Pancreas (tissue), 10 donors: ENCODE measurements at regions not wholly inside any gene's neighbourhood (a gene's known extent, or its start where the extent isn't known, plus 50 kb on each side); places are given as distances from the start of the nearest gene placed in this dataset.

ENCODE experiments used
- ATAC-seq, 4 donors: fragments of 200-7000 bp; cut with Tn5 transposase; one replicate each; pipeline versions ENCODE4 v1.8.0 to v1.9.1; 2020; ENCODE audit warnings: mild to moderate bottlenecking in 4 of 4, moderate library complexity in 4 of 4
- DNase-seq, 6 donors: peaks; one replicate each; pipeline ENCODE4 v3.0.0-alpha.2; 2020
- FAIRE-seq: peaks from 2 replicates; lab custom pipeline; 2012; peaks lifted over from hg19 to GRCh38; lab: Jason Lieb, UNC
- H3K27ac ChIP-seq, 4 donors: fragments of 200-600 bp; sonication (generic); 1 replicate in 3 of 4; 2 replicates in 1 of 4; pipeline versions ENCODE4 v1.5.0 to v1.8.0; 2020
- H3K27me3 ChIP-seq, 4 donors: fragments of 200-600 bp; one replicate each; pipeline ENCODE4 v1.8.0; 2021
- H3K36me3 ChIP-seq, 3 donors: fragments of 200-600 bp; sonication (generic) in 1 of 3; one replicate each; pipeline versions ENCODE4 v1.5.0 to v1.8.0; 2020 to 2021
- H3K4me1 ChIP-seq, 3 donors: fragments of 200-600 bp; one replicate each; pipeline ENCODE4 v1.8.0; 2021
- H3K4me3 ChIP-seq, 4 donors: fragments of 200-600 bp; sonication (generic) in 2 of 4; one replicate each; pipeline versions ENCODE4 v1.5.0 to v1.8.0; 2020 to 2021
- H3K9me3 ChIP-seq, 4 donors: fragments of 200-600 bp; one replicate each; pipeline ENCODE4 v1.8.0; 2021
- WGBS, 2 donors: extraction: QIAGEN DNeasy Blood & Tissue Kit; methylation state at CpG; one replicate each; pipeline ENCODE4 v1.1.7; 2013; 5-methylcytosine and 5-hydroxymethylcytosine counted together
- intact Hi-C, 3 donors: fragments of 100-400 bp; cut with DNase I; formaldehyde crosslinking; loops; one replicate each; pipeline versions ENCODE4 v1.11.1 to v1.14.2; 2022
- TF ChIP-seq, protein P1 (sequence below), 4 donors: fragments of 200-600 bp; sonication (generic) in 3 of 4; IDR thresholded peaks; one replicate each; pipeline versions ENCODE4 v1.5.0 to v1.8.0; 2021; ENCODE audit warnings: antibody characterized with exemption in 4 of 4
- donor health status: healthy with polysubstance abuse.
- donor health status: DM: no; HTN: no; CAD: no; lungs with moderate emphysema.
- donor health status: DM: no; HTN: no; CAD: no.
- donor health status: control.
- donor health status: control.
- donor health status: Bipolar disorder and iron deficiency.
- donor health status: DM: yes; HTN: yes; CAD: no.
- donor health status: DM: no; HTN: no; CAD: no.
- donor health status: DM: no; HTN: no; CAD: no.
- donor health status: DM: yes; HTN: yes; CAD: no.

DNA sequence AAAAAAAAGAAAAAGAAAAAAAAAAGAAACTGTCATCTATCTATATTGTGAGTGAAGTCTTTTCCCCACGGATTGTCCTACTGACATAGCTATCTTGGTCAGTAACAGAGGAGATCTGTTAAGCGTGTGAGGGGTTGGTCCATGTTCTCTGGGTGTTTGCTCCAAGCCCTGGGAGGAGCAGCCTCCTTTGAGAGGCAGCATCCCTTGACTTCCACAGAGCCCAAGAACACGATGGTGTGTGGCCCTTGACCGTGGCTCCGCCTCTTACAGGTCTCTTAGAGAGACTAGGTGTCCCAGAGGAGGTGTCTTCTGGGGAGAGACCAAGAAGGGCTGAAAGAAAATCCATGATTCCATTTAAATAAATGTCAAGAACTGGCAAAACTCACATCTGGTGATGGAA is 60.1 kb upstream of the GTSF1L start:
- no peak for ATAC-seq
- intact Hi-C loops, result no loop called here
- no peaks in the 10 kb centered on the region for H3K4me1 ChIP-seq
- H3K9me3 ChIP-seq, result no peaks in the 10 kb centered on the region
- TF ChIP-seq, protein P1, sequence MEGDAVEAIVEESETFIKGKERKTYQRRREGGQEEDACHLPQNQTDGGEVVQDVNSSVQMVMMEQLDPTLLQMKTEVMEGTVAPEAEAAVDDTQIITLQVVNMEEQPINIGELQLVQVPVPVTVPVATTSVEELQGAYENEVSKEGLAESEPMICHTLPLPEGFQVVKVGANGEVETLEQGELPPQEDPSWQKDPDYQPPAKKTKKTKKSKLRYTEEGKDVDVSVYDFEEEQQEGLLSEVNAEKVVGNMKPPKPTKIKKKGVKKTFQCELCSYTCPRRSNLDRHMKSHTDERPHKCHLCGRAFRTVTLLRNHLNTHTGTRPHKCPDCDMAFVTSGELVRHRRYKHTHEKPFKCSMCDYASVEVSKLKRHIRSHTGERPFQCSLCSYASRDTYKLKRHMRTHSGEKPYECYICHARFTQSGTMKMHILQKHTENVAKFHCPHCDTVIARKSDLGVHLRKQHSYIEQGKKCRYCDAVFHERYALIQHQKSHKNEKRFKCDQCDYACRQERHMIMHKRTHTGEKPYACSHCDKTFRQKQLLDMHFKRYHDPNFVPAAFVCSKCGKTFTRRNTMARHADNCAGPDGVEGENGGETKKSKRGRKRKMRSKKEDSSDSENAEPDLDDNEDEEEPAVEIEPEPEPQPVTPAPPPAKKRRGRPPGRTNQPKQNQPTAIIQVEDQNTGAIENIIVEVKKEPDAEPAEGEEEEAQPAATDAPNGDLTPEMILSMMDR (IDR thresholded peaks at IDR 0.05), result no peak
- H3K27ac ChIP-seq, result no peak overlapping the region
- FAIRE-seq, result no peak
- WGBS, 2 donors, result 46 to 61% methylated on average over 5 of the region's 5 CpGs
- DNase-seq, result no peak
- no peak overlapping the region for H3K4me3 ChIP-seq
- H3K36me3 ChIP-seq, result no peaks in the 10 kb centered on the region
- no peaks in the 10 kb centered on the region for H3K27me3 ChIP-seq

DNA sequence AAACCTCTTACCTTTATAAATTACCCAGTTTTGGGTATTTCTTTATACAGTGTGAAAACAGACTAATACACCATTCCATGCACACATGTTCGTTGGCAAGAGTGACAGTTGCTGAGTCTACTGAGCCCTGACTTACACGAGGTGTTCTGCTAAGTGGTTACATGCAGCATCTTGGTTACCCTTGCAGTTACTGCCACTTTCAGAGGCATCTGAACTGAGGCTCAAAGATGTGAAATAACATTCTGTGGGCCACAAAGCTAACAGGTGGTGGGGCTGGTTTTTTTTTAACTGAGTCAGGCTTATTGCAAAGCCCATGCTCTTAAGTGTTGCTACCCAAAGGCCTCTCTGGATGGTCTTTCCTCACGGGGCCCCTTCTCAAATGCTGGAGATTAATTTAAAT is 54.4 kb upstream of the GTSF1L start:
- Histone ChIP-seq H3K4me1 (no peaks in the 10 kb centered on the region), H3K27me3 (no peaks in the 10 kb centered on the region), H3K4me3 (no peak overlapping the region), H3K36me3 (no peaks in the 10 kb centered on the region), H3K9me3 (no peaks in the 10 kb centered on the region), H3K27ac (no peak overlapping the region)
- 49 to 52% methylated on average over 3 of the region's 3 CpGs for WGBS, 2 donors
- ATAC-seq, result no peak
- DNase-seq, result no peak
- TF ChIP-seq, protein P1 (IDR thresholded peaks at IDR 0.05), result no peak
- intact Hi-C loops, result no loop called here
- no peak for FAIRE-seq

DNA sequence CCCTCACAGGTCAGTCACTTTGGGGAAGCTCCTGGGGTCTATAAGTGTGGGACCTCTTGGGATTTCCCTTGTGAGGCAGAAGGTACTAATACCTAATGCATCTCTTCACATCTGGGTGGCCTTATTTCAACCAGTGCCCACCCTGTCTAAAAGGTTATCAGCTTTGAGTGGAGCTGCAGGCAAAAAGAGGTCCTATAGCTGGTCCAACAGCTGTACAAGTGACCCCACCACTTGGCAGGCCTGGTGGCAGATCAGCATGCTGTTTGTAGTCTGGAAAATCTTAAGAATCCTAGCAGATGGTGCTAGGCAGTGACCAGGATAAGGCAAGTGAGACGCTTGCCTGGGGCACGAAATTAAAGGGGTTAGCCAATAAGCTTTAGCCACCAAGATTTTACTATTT is 51.6 kb upstream of the GTSF1L start:
- ATAC-seq (no peak), FAIRE-seq (no peak), DNase-seq (no peak)
- no peaks in the 10 kb centered on the region for H3K4me1 ChIP-seq
- 65 to 79% methylated on average over 2 of the region's 2 CpGs for WGBS, 2 donors
- H3K36me3 ChIP-seq, result no peaks in the 10 kb centered on the region
- intact Hi-C loops, result no loop called here
- H3K4me3 ChIP-seq, result no peak overlapping the region
- H3K9me3 ChIP-seq, result no peaks in the 10 kb centered on the region
- TF ChIP-seq, protein P1 (IDR thresholded peaks at IDR 0.05), result no peak
- H3K27me3 ChIP-seq, result no peaks in the 10 kb centered on the region
- no peak overlapping the region for H3K27ac ChIP-seq

DNA sequence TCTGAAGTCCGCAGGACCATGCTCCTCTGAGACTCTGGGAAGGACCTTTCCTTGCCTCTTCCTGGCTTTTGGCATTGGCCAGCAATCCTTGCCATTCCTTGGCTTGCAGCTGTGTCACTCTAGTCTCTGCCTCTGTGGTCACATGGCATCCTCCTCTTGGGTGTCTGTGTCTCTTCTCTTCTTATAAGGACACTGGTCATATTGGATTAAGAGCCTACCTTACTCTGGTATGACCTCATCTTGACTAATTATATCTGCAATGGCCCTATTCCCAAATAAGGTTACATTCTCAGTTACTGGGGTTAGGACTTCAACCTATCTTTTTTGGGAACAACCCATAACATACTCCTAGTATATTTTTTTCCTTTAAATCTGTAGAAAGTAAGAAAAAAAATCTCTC is 49.9 kb upstream of the GTSF1L start:
- Histone ChIP-seq H3K36me3 (no peaks in the 10 kb centered on the region), H3K4me1 (no peaks in the 10 kb centered on the region), H3K4me3 (no peak overlapping the region), H3K27me3 (peaks cover 0 to 4% (median 0%) of the 10 kb centered on the region in 4 donors), H3K27ac (no peak overlapping the region), H3K9me3 (no peaks in the 10 kb centered on the region)
- no peak for FAIRE-seq
- whole genome bisulfite sequencing, 2 donors, result 85 to 94% methylated on average over 1 of the region's 1 CpG
- intact Hi-C loops, result no loop called here
- TF ChIP-seq, protein P1 (IDR thresholded peaks at IDR 0.05), result no peak
- no peak for DNase-seq
- no peak for ATAC-seq
